K562 (cell line): ENCODE measurements at regions not wholly inside any gene's neighbourhood (a gene's known extent, or its start where the extent isn't known, plus 50 kb on each side); places are given as distances from the start of the nearest gene placed in this dataset.

Source experiments
- ATAC-seq: fragments of 200-7000 bp; cut with Tn5 transposase; 3 replicates; pipeline ENCODE4 v1.9.1; 2020; ENCODE audit warnings: moderate library complexity
- BruUV-seq: library from RNA; stranded (reverse); fragments of 400-500 nt; replicated peaks from 2 replicates; lab custom pipeline; 2021; lab: Mats Ljungman, UMichigan
- CTCF ChIA-PET: fragments of 300-600 bp; formaldehyde crosslinking; extraction: SDS; loops from one replicate; lab custom pipeline; 2021; ENCODE audit warnings: low intra/inter-chr PET ratio; lab: Yijun Ruan, JAX
- POLR2A ChIA-PET: fragments of 300-600, 350-650 bp; sonication (Branson Sonifier 250); formaldehyde crosslinking; extraction: SDS; loops from one replicate; lab custom pipeline; 2021; ENCODE audit warnings: antibody characterized with exemption, inconsistent platforms; lab: Yijun Ruan, JAX
- DNase-seq, 4 experiments: peaks; one replicate each; pipeline versions ENCODE4 v3.0.0 to v3.0.0-alpha.2; 2011 to 2018; ENCODE audit warnings: low spot score in 3 of 4, mixed read lengths in 3 of 4; ENCODE audit errors: extremely low read depth in 1 of 4
- FAIRE-seq: peaks from 2 replicates; lab custom pipeline; 2011; peaks lifted over from hg19 to GRCh38; lab: Jason Lieb, UNC
- H2AFZ ChIP-seq: 2 replicates; pipeline ENCODE4 v1.6.0; 2011; ENCODE audit warnings: low read depth, low read length, control low read depth, inconsistent platforms
- H3K27ac ChIP-seq: fragments of 200-600 bp; 3 replicates; pipeline ENCODE4 v1.8.0; 2011; ENCODE audit warnings: low read depth, mild to moderate bottlenecking, control low read depth, inconsistent platforms, low read length, moderate library complexity, mixed read lengths; ENCODE audit errors: extremely low read depth
- H3K27me3 ChIP-seq, 2 experiments: fragments of 300-600 bp in 1 of 2; 2 replicates in 1 of 2; 3 replicates in 1 of 2; pipeline versions ENCODE4 v1.6.0 to v1.8.0; 2011; ENCODE audit warnings: inconsistent platforms in 2 of 2, low read length in 2 of 2, mild to moderate bottlenecking in 1 of 2, mixed read lengths in 1 of 2, moderate library complexity in 1 of 2; ENCODE audit not compliant: control insufficient read depth in 2 of 2, insufficient read depth in 2 of 2
- H3K36me3 ChIP-seq: fragments of 300-600 bp; 3 replicates; pipeline ENCODE4 v1.8.0; 2011; ENCODE audit warnings: mild to moderate bottlenecking, low read length, inconsistent platforms; ENCODE audit not compliant: control insufficient read depth, insufficient read depth
- H3K4me1 ChIP-seq, 2 experiments: fragments of 200-600 bp in 1 of 2; replicated peaks in 1 of 2; 2 replicates in 1 of 2; 3 replicates in 1 of 2; pipeline versions ENCODE4 v1.5.1 to v1.8.0; 2011; ENCODE audit warnings: inconsistent platforms in 2 of 2, low read length in 2 of 2, mild to moderate bottlenecking in 1 of 2, mixed read lengths in 1 of 2, moderate library complexity in 1 of 2; ENCODE audit not compliant: control insufficient read depth in 2 of 2, insufficient read depth in 2 of 2
- H3K4me2 ChIP-seq: 2 replicates; pipeline ENCODE4 v1.6.1; 2011; ENCODE audit warnings: low read length, control low read depth, inconsistent platforms, mixed read lengths; ENCODE audit not compliant: insufficient read depth
- H3K4me3 ChIP-seq: fragments of 200-600 bp; sonication (generic), shearing (Covaris generic); 2 replicates; pipeline ENCODE4 v1.5.1; 2016; ENCODE audit warnings: control low read depth, inconsistent platforms
- H3K79me2 ChIP-seq: fragments of 200-600 bp; 3 replicates; pipeline ENCODE4 v1.8.0; 2011; ENCODE audit warnings: low read length, inconsistent platforms; ENCODE audit not compliant: control insufficient read depth, insufficient read depth
- H3K9ac ChIP-seq, 2 experiments: 2 replicates each; pipeline versions ENCODE4 v1.6.0 to v1.6.1; 2011; ENCODE audit warnings: low read depth in 2 of 2, low read length in 2 of 2, control low read depth in 1 of 2, inconsistent platforms in 1 of 2, mild to moderate bottlenecking in 1 of 2, mixed read lengths in 1 of 2; ENCODE audit not compliant: insufficient read depth in 1 of 2
- H3K9me1 ChIP-seq: one replicate; pipeline ENCODE4 v1.6.0; 2011; ENCODE audit warnings: inconsistent platforms, mild to moderate bottlenecking, low read length, moderate library complexity; ENCODE audit not compliant: control insufficient read depth, insufficient read depth
- H3K9me3 ChIP-seq: replicated peaks from 2 replicates; pipeline ENCODE4 v1.5.1; 2011; ENCODE audit warnings: low read depth, low read length, inconsistent platforms; ENCODE audit not compliant: control insufficient read depth, insufficient read depth
- H4K20me1 ChIP-seq: replicated peaks from 2 replicates; pipeline ENCODE4 v1.6.1; 2011; ENCODE audit warnings: low read length, inconsistent platforms, mixed read lengths; ENCODE audit not compliant: control insufficient read depth, insufficient read depth
- ATF7 ChIP-seq: fragments of 450-650 bp; IDR thresholded peaks from 2 replicates; pipeline ENCODE4 v1.7.1; 2014; ENCODE audit warnings: mild to moderate bottlenecking, moderate library complexity
- BRCA1 ChIP-seq, 2 experiments: fragments of 450-650 bp in 1 of 2; sonication (generic) in 1 of 2; formaldehyde crosslinking in 1 of 2; IDR thresholded peaks; 2 replicates each; pipeline versions ENCODE4 v1.5.0 to v1.6.1; 2017 to 2020; ENCODE audit warnings: mild to moderate bottlenecking in 1 of 2, missing genetic modification reagents in 1 of 2
- CBX8 ChIP-seq: fragments of 200-600 bp; sonication (generic); IDR thresholded peaks from 2 replicates; pipeline ENCODE4 v1.6.1; 2012; ENCODE audit warnings: borderline replicate concordance, mixed run types, low read depth, mild to moderate bottlenecking, moderate library complexity, mixed read lengths, low read length, control low read depth, inconsistent platforms; ENCODE audit not compliant: poor library complexity, severe bottlenecking; ENCODE audit errors: extremely low read depth
- GTF2E2 ChIP-seq: fragments of 200-800 bp; sonication (Bioruptor generic); IDR thresholded peaks from 2 replicates; pipeline ENCODE4 v1.6.1; 2016; ENCODE audit warnings: missing genetic modification characterization, missing compliant biosample characterization
- KLF1 ChIP-seq: fragments of 450-650 bp; IDR thresholded peaks from 2 replicates; pipeline ENCODE4 v1.6.1; 2016; ENCODE audit warnings: missing genetic modification characterization, missing compliant biosample characterization
- MIER1 ChIP-seq: fragments of 450-650 bp; IDR thresholded peaks from 2 replicates; pipeline ENCODE4 v1.6.1; 2016; ENCODE audit warnings: antibody characterized with exemption, mild to moderate bottlenecking, low read depth
- MYC ChIP-seq, 2 experiments: fragments of 250-450 bp in 1 of 2; sonication (Bioruptor Pico) in 1 of 2; IDR thresholded peaks; 2 replicates each; pipeline versions ENCODE4 v1.5.1 to v1.6.1; 2012 to 2021; ENCODE audit warnings: low read depth in 2 of 2, borderline replicate concordance in 1 of 2, improper control_type of control experiment in 1 of 2, low read length in 1 of 2, mild to moderate bottlenecking in 1 of 2, moderate library complexity in 1 of 2
- NFATC3 ChIP-seq: fragments of 450-650 bp; IDR thresholded peaks from 2 replicates; pipeline ENCODE4 v1.6.1; 2017; ENCODE audit warnings: mild to moderate bottlenecking
- RCOR1 ChIP-seq, 2 experiments: IDR thresholded peaks; 2 replicates each; pipeline ENCODE4 v1.6.1; 2012; ENCODE audit warnings: low read depth in 2 of 2, low read length in 2 of 2, borderline replicate concordance in 1 of 2, improper control_type of control experiment in 1 of 2
- SOX6 ChIP-seq: fragments of 450-650 bp; IDR thresholded peaks from 2 replicates; pipeline ENCODE4 v1.6.1; 2014; ENCODE audit warnings: mild to moderate bottlenecking
- SREBF2 ChIP-seq: sonication (generic); formaldehyde crosslinking; IDR thresholded peaks from 2 replicates; pipeline ENCODE4 v1.4.0; 2020; ENCODE audit warnings: mild to moderate bottlenecking, missing genetic modification reagents
- ZC3H8 ChIP-seq: fragments of 450-650 bp; IDR thresholded peaks from 2 replicates; pipeline ENCODE4 v1.6.1; 2017
- ZNF3 ChIP-seq: fragments of 250-450 bp; sonication (Bioruptor Pico); IDR thresholded peaks from 2 replicates; pipeline ENCODE4 v1.5.0; 2021; ENCODE audit warnings: mild to moderate bottlenecking, moderate library complexity
- ZNF668 ChIP-seq: fragments of 250-450 bp; sonication (Bioruptor Pico); IDR thresholded peaks from 2 replicates; pipeline ENCODE4 v1.8.0; 2022; ENCODE audit warnings: mild to moderate bottlenecking, inconsistent platforms
- WGBS: fragments of 100-300 bp; shearing (Covaris generic); methylation state at CpG from one replicate; pipeline ENCODE4 v1.1.6; 2016; ENCODE audit warnings: low coverage, mixed read lengths; ENCODE audit not compliant: insufficient coverage; ENCODE audit errors: missing lambda C conversion rate; 5-methylcytosine and 5-hydroxymethylcytosine counted together
- in situ Hi-C: fragments of 300-500 bp; cut with MboI; formaldehyde crosslinking; loops from 4 replicates; pipeline ENCODE4 v1.15.0; 2018; ENCODE audit warnings: inconsistent platforms, mixed read lengths
- intact Hi-C: fragments of 100-400 bp; cut with micrococcal nuclease; formaldehyde crosslinking; loops from 2 replicates; pipeline ENCODE4 v1.14.2; 2022
- TF ChIP-seq, protein P1 (sequence below): fragments of 200-400 bp; formaldehyde crosslinking; IDR thresholded peaks from 2 replicates; pipeline ENCODE4 v1.6.1; 2017; ENCODE audit warnings: mild to moderate bottlenecking, low read depth, low read length, moderate library complexity
- TF ChIP-seq, protein P2 (sequence below): IDR thresholded peaks from 2 replicates; pipeline ENCODE4 v1.6.1; 2016; ENCODE audit warnings: missing genetic modification characterization, missing compliant biosample characterization

DNA sequence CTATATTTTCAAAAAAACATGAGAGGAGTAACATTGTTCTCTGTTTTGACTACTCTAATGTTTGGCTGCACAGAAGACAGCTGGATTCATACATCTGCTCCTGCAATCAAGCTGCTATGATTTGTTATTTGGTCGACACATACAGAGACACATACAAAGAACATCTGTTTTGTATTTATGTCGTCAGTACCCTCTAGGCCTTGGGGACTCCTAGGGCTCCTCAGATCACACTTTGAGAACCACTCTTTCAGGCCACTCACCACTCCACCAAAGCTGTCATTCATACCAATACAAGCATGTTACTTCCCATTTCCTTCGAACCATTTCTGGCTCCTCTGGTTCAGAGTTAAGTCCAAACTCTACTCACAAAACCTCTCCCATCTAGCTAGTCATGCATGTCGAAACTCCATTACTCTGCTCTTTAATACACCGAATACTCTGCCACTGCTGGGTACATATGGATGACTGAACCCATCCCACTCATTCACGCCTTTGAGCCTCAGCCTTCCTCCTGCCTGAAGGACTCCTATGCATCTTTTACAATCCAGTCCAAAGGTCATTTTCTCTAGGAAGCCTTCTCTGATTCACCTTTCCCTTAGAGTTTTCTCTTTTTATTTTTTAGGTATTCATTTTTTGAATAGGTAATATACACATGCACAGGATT is 102.9 kb upstream of the ARHGEF3 start:
- ATAC-seq, result no peak

More for the DNA sequence above, 102.9 kb upstream of the ARHGEF3 start:
- ChIA-PET CTCF (no interaction called here), POLR2A (no interaction called here)
- no peaks in the 10 kb centered on the region; a peak in 1 of 5 replicates for H3K4me1 ChIP-seq
- no peak overlapping the region for H3K9ac ChIP-seq
- TF ChIP-seq SOX6 (no peak), MIER1 (no peak), SREBF2 (CRISPR knock-in tag) (no peak), ZNF668 (CRISPR knock-in tag) (no peak), ZC3H8 (no peak), CBX8 (no peak), MYC (IDR thresholded peaks at IDR 0.05; ENCODE audit: low read depth, low read length) (no peak), MYC (CRISPR knock-in tag; IDR thresholded peaks at IDR 0.05; ENCODE audit: borderline replicate concordance, low read depth) (no peak), NFATC3 (no peak), GTF2E2 (no peak), ZNF3 (no peak), BRCA1 (IDR thresholded peaks at IDR 0.05) (no peak), BRCA1 (CRISPR knock-in tag; IDR thresholded peaks at IDR 0.05) (no peak), KLF1 (tag) (no peak), RCOR1 (IDR thresholded peaks at IDR 0.05; ENCODE audit: borderline replicate concordance in 1 of 2, low read depth in 2 of 2, low read length in 2 of 2) (no peak), ATF7 (no peak)
- TF ChIP-seq, protein P1, sequence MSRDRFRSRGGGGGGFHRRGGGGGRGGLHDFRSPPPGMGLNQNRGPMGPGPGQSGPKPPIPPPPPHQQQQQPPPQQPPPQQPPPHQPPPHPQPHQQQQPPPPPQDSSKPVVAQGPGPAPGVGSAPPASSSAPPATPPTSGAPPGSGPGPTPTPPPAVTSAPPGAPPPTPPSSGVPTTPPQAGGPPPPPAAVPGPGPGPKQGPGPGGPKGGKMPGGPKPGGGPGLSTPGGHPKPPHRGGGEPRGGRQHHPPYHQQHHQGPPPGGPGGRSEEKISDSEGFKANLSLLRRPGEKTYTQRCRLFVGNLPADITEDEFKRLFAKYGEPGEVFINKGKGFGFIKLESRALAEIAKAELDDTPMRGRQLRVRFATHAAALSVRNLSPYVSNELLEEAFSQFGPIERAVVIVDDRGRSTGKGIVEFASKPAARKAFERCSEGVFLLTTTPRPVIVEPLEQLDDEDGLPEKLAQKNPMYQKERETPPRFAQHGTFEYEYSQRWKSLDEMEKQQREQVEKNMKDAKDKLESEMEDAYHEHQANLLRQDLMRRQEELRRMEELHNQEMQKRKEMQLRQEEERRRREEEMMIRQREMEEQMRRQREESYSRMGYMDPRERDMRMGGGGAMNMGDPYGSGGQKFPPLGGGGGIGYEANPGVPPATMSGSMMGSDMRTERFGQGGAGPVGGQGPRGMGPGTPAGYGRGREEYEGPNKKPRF, result no peak
- TF ChIP-seq, protein P2, sequence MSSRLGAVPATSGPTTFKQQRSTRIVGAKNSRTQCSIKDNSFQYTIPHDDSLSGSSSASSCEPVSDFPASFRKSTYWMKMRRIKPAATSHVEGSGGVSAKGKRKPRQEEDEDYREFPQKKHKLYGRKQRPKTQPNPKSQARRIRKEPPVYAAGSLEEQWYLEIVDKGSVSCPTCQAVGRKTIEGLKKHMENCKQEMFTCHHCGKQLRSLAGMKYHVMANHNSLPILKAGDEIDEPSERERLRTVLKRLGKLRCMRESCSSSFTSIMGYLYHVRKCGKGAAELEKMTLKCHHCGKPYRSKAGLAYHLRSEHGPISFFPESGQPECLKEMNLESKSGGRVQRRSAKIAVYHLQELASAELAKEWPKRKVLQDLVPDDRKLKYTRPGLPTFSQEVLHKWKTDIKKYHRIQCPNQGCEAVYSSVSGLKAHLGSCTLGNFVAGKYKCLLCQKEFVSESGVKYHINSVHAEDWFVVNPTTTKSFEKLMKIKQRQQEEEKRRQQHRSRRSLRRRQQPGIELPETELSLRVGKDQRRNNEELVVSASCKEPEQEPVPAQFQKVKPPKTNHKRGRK, result no peak
- no peaks in the 10 kb centered on the region for H4K20me1 ChIP-seq
- no peak overlapping the region for H3K4me2 ChIP-seq
- H3K9me1 ChIP-seq, result no peaks in the 10 kb centered on the region
- H3K36me3 ChIP-seq, result no peaks in the 10 kb centered on the region
- no peak overlapping the region for H3K27ac ChIP-seq
- WGBS, result 2% methylated on average over 6 of the region's 6 CpGs
- H3K9me3 ChIP-seq, result no peaks in the 10 kb centered on the region
- no peaks in the 10 kb centered on the region for H3K27me3 ChIP-seq
- in situ Hi-C loops (no loop called here), intact Hi-C loops (no loop called here)
- no peak overlapping the region for H3K4me3 ChIP-seq
- BruUV-seq, result no TSS peak
- no peaks in the 10 kb centered on the region for H3K79me2 ChIP-seq
- H2AFZ ChIP-seq, result no peak overlapping the region
- DNase-seq (no peak), FAIRE-seq (no peak)
